UCSD-AML1 (cell line): ENCODE measurements at regions not wholly inside any gene's neighbourhood (a gene's known extent, or its start where the extent isn't known, plus 50 kb on each side); places are given as distances from the start of the nearest gene placed in this dataset.

ENCODE experiments used
- DNase-seq: peaks from one replicate; lab custom pipeline; 2025; ENCODE audit not compliant: unreplicated experiment; lab: John Stamatoyannopoulos, UW

GRCh38 chr21:39124681-39125251, 58.5 kb downstream of the PSMG1 start:
- no peak for DNase-seq

DNA sequence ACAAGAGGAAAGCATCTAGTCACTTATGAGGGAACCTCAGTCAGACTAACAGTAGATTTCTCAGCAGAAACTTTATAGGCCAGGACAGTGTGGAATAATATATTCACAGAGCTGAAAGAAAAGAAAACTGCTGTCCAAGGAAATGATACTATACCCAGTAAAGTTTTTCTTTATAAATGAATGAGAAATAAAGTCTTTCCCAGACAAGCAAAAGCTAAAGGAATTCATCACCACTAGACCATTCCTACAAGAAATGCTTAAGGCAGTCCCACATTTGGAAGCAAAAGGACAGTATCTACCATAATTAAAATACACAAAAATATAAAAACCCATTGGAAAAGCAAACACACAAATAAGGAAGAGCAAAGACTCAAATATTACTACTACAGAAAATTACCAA, 59.9 kb downstream of the PSMG1 start:
- no peak for DNase-seq

DNA sequence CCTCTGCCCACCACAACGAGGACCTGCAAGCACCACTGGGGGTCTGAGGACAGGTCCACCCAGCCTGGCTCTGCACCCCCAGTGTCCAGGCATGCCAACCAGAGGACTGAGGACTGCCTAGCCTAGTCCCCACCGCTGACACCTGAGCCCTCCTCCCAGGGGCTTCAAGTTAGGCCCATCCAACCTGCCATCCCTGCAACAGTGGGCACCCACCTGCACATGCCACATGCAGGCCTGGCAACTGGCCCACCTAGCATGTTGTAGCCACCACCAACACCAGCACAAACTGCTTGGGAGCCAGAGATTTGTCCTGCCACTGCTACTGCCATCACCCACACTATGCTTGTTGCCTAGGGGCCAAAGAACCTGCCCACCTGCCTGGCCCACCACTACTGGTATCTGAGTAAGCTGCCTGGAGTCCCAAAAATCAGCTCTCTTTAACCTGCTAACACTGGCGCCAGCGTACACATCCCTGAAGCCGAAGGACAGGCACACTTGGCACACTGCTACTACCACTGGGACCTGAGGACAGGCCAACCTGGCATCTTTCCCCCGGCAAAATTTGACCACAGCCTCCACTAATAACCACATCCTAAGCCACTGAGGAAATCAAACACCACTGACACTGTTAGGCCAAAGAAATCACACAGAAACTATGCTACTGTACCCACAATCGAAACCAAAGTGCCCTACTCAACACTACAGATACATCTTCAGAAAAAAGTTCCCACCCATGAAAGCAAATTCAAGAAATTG, 61.5 kb downstream of the PSMG1 start:
- DNase-seq: no peak

GRCh38 chr21:39120876-39121599, 62.2 kb downstream of the PSMG1 start:
- peak; percentile 25 for DNase-seq

DNA sequence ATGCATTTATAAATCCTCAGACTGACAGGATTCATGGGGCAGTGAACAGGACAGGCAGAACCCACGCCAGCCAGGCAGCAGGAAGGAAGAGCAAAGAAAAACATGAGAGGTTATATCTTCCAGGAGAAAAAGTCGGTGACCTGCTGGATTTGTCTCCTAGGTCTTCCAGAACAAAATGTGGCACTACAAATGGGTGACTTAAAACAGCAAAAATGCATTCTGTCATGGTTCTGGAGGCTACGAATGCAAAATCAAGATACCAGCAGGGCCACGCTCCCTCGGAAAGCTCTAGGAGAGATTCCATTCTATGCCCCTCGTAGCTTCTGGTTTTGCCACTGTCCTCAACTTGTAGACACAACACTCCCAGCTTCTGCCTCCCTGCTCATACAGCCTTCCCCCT, 63.4 kb downstream of the PSMG1 start:
- no peak for DNase-seq

DNA sequence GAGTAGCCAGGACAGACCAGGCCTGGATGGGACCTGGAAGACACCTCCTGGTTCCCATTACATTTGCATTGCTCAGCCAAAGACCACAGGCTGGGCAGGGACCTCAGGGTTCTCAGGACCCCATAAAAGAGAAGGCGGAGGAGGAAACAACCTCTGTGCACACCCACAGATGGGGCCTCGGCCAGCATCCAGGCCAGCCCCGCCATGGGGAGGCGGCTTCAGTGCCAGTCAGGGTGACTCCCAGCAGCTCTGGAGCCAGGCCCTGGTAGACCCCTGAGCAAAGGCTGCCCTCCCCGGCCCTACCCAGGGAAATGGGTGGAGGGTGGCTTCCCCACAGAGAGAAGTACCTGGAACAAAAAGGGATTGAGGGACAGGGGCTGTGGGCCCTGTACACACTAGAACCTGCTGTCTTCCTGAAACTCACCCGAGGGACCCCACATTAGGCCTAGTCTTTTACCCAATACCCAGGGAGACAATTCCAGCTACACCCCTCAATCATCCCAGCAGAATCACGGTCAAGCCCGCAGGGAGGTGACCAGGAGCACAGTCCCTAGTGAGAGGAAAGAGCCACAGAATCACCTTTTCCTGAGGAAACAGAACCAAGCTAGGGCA, 64.5 kb downstream of the PSMG1 start:
- DNase-seq: no peak

DNA sequence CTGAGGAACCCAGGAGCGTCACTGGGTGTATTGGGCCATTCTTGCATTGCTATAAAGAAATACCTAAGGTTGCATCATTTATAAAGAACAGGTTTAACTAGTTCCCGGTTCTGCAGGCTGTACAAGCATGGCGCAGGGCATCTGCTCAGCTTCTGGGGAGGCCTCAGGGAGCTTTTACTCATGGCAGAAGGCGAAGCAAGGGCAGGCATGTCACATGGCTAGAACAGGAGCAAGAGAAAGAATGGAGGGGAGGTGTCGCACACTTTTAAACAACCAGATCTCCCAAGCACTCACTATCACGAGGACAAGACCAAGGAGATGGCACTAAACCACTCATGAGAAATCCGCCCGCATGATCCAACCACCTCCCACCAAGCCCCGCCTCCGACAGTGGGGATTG, 65.2 kb downstream of the PSMG1 start:
- no peak for DNase-seq

DNA sequence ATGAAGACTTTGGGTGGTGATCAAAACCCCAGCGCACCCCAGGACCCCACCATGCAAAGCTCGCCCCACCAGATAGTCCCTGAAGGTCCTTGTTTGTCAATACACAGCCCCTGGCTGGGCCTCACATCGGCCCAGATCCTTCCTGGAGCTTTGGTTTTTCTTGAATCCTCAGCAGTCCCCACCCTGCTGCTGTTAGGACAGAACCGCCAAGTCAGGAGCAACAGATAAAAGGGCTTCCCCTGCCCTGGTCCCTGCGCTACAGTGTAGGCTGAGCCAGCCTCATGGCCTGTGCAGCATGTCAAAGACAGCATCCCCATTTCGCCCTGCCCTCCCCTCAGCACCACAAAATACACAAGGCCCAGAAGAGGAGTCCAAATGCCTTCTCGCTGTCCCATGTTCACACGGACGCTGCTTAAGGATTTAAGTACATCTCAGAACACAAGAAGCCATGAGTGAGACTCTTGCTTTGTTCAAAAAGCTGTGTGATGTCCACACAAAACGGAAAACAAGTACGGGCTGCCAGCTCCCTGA, 65.7 kb downstream of the PSMG1 start:
- no peak for DNase-seq

- DNase-seq: no peak
Measured at GRCh38 chr21:39116761-39117439, 66.4 kb downstream of the PSMG1 start.

GRCh38 chr21:39115576-39116235, 67.5 kb downstream of the PSMG1 start:
- peak; percentile 28 for DNase-seq

DNA sequence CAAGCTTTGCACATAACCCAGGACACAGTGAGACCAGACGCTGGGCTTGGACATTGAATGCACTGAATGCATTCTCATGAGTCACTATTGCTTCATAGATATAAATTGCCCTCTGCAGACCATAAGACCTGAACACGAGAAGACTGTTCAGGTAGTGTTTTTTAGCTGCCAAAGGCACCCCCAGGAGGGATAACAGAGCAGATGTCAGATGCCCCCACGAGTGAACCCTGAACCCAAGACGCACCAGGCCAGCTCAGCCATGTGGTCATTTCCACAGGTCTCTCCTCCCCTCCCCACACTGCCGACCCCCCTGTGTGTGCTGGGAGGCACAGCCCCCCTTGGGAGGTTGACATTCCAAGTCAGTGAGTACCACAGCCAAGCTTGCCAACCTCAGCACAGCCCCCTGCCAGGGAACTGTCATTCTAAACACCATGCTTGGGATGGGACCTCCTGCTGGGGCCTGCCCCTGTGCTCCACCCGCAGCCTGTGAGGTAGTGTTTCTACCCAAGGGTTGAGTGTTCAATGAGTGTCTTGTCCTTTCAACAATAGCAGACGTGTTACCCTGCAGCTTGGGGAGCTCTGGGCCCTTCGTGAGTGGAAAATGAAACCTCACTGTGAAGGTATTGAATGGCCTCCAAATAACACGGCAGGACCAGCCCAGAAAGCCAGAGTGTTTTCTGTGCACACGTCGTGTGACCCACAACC, 68.2 kb downstream of the PSMG1 start:
- no peak for DNase-seq

GRCh38 chr21:39111931-39112550, 71.2 kb downstream of the PSMG1 start:
- no peak for DNase-seq

DNA sequence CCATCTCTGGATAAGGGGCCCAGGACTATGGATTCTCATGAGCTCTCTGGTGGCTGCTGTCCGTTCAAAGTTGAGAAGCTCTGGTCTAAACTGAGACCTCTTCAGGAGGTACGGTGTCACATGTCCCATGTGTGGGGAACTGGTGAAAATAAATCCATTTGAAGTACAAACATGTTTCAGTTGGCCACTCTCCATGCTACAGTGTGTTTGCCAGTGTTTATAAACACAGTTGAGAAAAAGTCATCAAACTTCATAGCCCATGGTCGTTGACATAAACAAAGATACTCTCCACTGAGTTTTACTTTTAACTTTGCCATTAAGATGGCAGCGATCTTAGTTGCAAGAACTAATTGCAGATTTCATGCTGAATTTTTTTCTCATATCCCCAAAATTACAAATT, 72.8 kb downstream of the PSMG1 start:
- no peak for DNase-seq

DNA sequence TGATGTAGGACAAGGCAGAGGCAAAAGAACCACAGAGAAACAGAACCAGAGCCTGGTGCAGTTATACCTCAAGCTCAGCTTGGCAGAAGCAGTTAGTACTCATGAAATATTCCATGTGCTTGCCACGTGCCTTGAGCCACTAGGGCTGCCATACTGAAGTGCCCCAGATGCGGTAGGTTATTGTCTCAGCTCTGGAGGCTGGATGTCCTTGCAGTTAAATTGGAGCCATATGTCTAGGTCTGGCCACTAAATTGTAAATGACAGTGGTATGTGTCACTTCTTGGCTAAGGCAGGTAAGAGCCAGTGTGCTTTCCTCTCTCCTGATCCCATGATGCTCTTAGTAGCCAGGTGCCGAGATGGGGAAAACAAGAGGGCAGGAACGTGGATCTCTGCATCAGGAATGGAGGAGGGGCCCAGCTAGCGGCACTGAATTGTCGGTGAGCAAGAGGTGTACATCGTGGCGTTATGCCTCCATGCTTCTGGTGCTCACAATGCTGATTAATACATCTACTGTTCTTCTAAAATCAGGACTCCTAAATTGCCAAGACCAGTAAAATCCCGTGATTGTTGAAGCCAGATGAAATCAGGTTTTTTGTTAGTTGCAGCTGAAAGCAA, 73.5 kb downstream of the PSMG1 start:
- DNase-seq: no peak

DNA sequence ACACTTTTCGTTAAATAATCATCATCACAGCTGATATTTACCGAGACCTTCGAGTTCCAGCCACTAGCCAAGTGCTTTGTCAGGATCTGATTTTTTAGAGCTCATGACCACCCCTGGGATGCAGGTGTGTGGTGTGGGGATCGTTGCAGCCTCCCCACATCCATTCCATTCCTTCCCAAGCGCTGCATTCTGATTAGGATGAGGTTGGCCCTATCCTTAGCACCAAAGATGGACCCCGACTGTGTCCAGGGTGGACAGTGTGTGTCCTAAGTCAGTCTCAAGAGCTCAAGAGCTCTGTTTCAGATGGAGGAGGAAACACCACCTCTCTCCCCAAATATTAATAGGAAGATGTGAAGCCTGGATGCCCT, 74.1 kb downstream of the PSMG1 start:
- no peak for DNase-seq

DNA sequence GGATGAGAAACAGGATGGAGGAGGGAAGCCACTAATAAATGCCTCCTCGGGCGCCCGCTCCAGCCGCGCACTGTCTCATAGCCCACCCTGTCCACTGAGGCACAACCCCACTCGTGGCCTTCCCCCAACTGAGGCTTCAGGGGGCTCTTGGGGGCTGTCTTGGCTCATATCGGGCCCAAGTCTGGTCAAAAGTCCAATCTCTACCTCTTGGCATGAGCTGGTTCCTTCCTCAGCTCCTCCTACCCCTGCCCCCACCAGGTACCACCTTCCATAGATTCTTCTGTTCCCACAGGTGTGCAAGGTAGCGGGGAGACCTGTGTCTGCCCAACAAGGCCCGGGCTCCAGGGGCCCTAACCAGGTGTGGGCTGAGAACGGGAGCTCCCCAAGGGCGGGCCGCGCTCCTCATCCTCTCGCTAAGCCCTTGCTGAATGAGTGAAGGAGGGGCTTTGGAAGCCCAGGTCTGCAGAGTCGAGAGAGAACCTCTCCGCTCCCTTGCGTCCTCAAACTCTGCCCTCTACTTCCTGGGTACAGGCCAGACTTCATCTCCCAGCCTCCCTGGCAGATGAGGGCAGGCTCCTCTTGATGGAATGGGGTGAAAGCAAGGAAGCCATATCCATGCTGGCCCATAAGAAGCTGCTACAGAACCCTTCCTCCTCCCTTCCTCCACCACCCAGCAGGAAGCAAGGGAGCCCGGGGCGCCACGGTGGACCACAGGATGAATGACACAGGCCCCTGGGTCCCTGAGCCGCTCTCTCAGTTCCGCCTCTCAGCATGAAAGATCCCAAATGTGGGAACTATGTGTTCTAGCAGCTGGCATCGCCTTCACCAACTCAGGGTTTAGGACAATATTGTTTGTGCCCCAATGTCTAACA, 74.7 kb downstream of the PSMG1 start:
- no peak for DNase-seq

- DNase-seq: no peak
Measured at GRCh38 chr21:39107739-39108138, 75.5 kb downstream of the PSMG1 start.

GRCh38 chr21:39106881-39107462, 76.3 kb downstream of the PSMG1 start:
- DNase-seq: no peak
